SU-DHL-6 (cell line): ENCODE measurements at regions not wholly inside any gene's neighbourhood (a gene's known extent, or its start where the extent isn't known, plus 50 kb on each side); places are given as distances from the start of the nearest gene placed in this dataset.

Experiments used
- H2AFZ ChIP-seq: fragments of 200-600 bp; sonication (generic); 2 replicates; pipeline ENCODE4 v1.6.1; 2014; ENCODE audit warnings: low read depth, mild to moderate bottlenecking, moderate library complexity, mixed read lengths, antibody characterized with exemption, low read length; ENCODE audit not compliant: severe bottlenecking
- H3F3A ChIP-seq: fragments of 200-600 bp; shearing (Covaris generic); 2 replicates; pipeline ENCODE4 v1.6.0; 2016; ENCODE audit warnings: antibody characterized with exemption, mild to moderate bottlenecking; ENCODE audit not compliant: insufficient read depth
- H3K27ac ChIP-seq: fragments of 200-600 bp; sonication (generic); 2 replicates; pipeline ENCODE4 v1.5.1; 2016; ENCODE audit warnings: low read depth, mild to moderate bottlenecking, low read length, moderate library complexity, mixed read lengths
- H3K27me3 ChIP-seq: fragments of 200-600 bp; sonication (generic), shearing (Covaris generic); 2 replicates; pipeline ENCODE4 v1.6.0; 2014; ENCODE audit warnings: mild to moderate bottlenecking, low read length
- H3K36me3 ChIP-seq: fragments of 200-600 bp; sonication (generic); 2 replicates; pipeline ENCODE4 v1.6.1; 2014; ENCODE audit warnings: mild to moderate bottlenecking, low read length, mixed read lengths
- H3K4me2 ChIP-seq: fragments of 300-600, 200-600 bp; shearing (Covaris generic), sonication (generic); 2 replicates; pipeline ENCODE4 v1.6.0; 2014; ENCODE audit warnings: low read length, low read depth, mild to moderate bottlenecking; ENCODE audit not compliant: poor library complexity, severe bottlenecking
- H3K4me3 ChIP-seq: fragments of 200-600 bp; sonication (generic); 2 replicates; pipeline ENCODE4 v1.5.1; 2014; ENCODE audit warnings: antibody characterized with exemption, low read length, mild to moderate bottlenecking, mixed read lengths; ENCODE audit not compliant: insufficient read depth, poor library complexity, severe bottlenecking
- H3K79me2 ChIP-seq: fragments of 200-600 bp; sonication (generic); 2 replicates; pipeline ENCODE4 v1.6.1; 2014; ENCODE audit warnings: mild to moderate bottlenecking, low read length, moderate library complexity; ENCODE audit not compliant: insufficient read depth
- H3K9ac ChIP-seq: fragments of 200-600 bp; sonication (generic); 2 replicates; pipeline ENCODE4 v1.7.0; 2014; ENCODE audit warnings: mild to moderate bottlenecking, low read length
- H3K9me2 ChIP-seq: fragments of 200-600 bp; sonication (generic); replicated peaks from 2 replicates; pipeline ENCODE4 v1.6.1; 2014; ENCODE audit warnings: low read length; ENCODE audit not compliant: insufficient read depth
- H3K9me3 ChIP-seq: fragments of 200-600 bp; sonication (generic); 2 replicates; pipeline ENCODE4 v1.6.1; 2014; ENCODE audit warnings: low read length, mixed read lengths; ENCODE audit not compliant: insufficient read depth
- H4K20me1 ChIP-seq: fragments of 200-600 bp; sonication (generic); 2 replicates; pipeline ENCODE4 v1.6.1; 2014; ENCODE audit warnings: low read depth, mild to moderate bottlenecking, antibody characterized with exemption, low read length, moderate library complexity, mixed read lengths
- CTCF ChIP-seq: fragments of 200-600 bp; sonication (generic); IDR thresholded peaks from one replicate; pipeline ENCODE4 v1.5.1; 2017; ENCODE audit warnings: antibody characterized with exemption, mild to moderate bottlenecking, low read length, moderate library complexity; ENCODE audit not compliant: insufficient read depth, poor library complexity, severe bottlenecking
- EZH2phosphoT487 ChIP-seq: fragments of 200-600 bp; sonication (generic), shearing (Covaris generic); conservative IDR thresholded peaks from 2 replicates; pipeline ENCODE4 v1.6.1; 2018; ENCODE audit warnings: mild to moderate bottlenecking, antibody characterized with exemption, low read length, moderate library complexity, mixed read lengths

GRCh38 chr9:13917534-13917933 is 396.4 kb downstream of the NFIB start:
- Histone ChIP-seq H3K79me2 (no peaks in the 10 kb centered on the region), H2AFZ (no peak overlapping the region), H3K27ac (no peak overlapping the region), H3F3A (no peaks in the 10 kb centered on the region), H3K9me2 (no peaks in the 10 kb centered on the region), H3K4me2 (no peak overlapping the region), H3K4me3 (no peak overlapping the region), H3K36me3 (no peaks in the 10 kb centered on the region), H3K9me3 (no peaks in the 10 kb centered on the region; the same call in 1 of the 2 replicates), H3K27me3 (no peaks in the 10 kb centered on the region), H4K20me1 (no peaks in the 10 kb centered on the region), H3K9ac (no peak overlapping the region)
- TF ChIP-seq EZH2phosphoT487: no peak
- no peak for TF ChIP-seq CTCF

GRCh38 chr9:13915591-13916301 is 398.2 kb downstream of the NFIB start:
- Histone ChIP-seq H3K36me3 (no peaks in the 10 kb centered on the region), H2AFZ (no peak overlapping the region), H3K4me2 (no peak overlapping the region), H3K4me3 (no peak overlapping the region), H3K9ac (no peak overlapping the region), H3K9me2 (no peaks in the 10 kb centered on the region), H3K27me3 (no peaks in the 10 kb centered on the region), H3K27ac (no peak overlapping the region), H4K20me1 (no peaks in the 10 kb centered on the region), H3K9me3 (no peaks in the 10 kb centered on the region; the same call in 1 of the 2 replicates), H3F3A (no peaks in the 10 kb centered on the region), H3K79me2 (no peaks in the 10 kb centered on the region)
- TF ChIP-seq EZH2phosphoT487: no peak
- no peak for TF ChIP-seq CTCF

- H3K27me3 ChIP-seq: no peaks in the 10 kb centered on the region
- H3K4me3 ChIP-seq: no peak overlapping the region
- H4K20me1 ChIP-seq: no peaks in the 10 kb centered on the region
- no peaks in the 10 kb centered on the region; the same call in 1 of the 2 replicates for H3K9me3 ChIP-seq
- no peak overlapping the region for H3K9ac ChIP-seq
- H3K36me3 ChIP-seq: no peaks in the 10 kb centered on the region
- H3K79me2 ChIP-seq: no peaks in the 10 kb centered on the region
- no peak overlapping the region for H3K27ac ChIP-seq
- H3K9me2 ChIP-seq: no peaks in the 10 kb centered on the region
- TF ChIP-seq EZH2phosphoT487 (no peak), CTCF (no peak)
- no peak overlapping the region for H3K4me2 ChIP-seq
- H3F3A ChIP-seq: no peaks in the 10 kb centered on the region
- no peak overlapping the region for H2AFZ ChIP-seq
Measured at GRCh38 chr9:13915131-13915530, 398.8 kb downstream of the NFIB start.
